H1 (cell line): ENCODE measurements at regions not wholly inside any gene's neighbourhood (a gene's known extent, or its start where the extent isn't known, plus 50 kb on each side); places are given as distances from the start of the nearest gene placed in this dataset.

Experiments used
- CHD1 ChIP-seq: IDR thresholded peaks from 2 replicates; pipeline ENCODE4 v1.6.1; 2012; ENCODE audit warnings: low read depth, low read length, improper control_type of control experiment
- EZH2 ChIP-seq: fragments of 200-600 bp; sonication (generic); IDR thresholded peaks from 2 replicates; pipeline ENCODE4 v1.7.1; 2012; ENCODE audit warnings: low read depth, mild to moderate bottlenecking, moderate library complexity, low read length, inconsistent platforms; ENCODE audit not compliant: severe bottlenecking
- TEAD4 ChIP-seq: IDR thresholded peaks from 2 replicates; pipeline ENCODE4 v1.6.1; 2012; ENCODE audit warnings: low read depth, low read length, inconsistent platforms, mixed read lengths
- TF ChIP-seq, protein P1 (sequence below): IDR thresholded peaks from 2 replicates; pipeline ENCODE4 v1.6.1; 2012; ENCODE audit warnings: low read length, inconsistent platforms

DNA sequence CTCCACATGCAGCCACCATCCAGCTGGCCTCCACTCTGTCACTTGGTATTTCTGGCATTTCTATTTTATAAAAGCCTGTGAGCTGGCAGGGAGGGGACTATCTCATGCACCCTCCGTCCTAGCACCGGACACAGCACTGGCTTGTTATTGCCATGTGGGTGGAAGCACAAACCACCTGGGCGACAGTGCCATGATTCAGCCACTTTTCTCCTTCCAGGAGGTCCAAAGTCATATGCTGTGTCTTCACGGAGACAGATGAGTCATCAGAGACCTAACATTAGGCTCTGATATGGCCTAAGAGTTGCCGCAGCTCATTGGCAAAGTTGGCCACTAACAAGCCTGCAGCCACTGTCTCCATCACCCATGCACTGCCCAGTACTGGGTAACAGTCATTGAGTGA lies 1123.0 kb downstream of the VRK1 start (continued):
- TF ChIP-seq, protein P1, sequence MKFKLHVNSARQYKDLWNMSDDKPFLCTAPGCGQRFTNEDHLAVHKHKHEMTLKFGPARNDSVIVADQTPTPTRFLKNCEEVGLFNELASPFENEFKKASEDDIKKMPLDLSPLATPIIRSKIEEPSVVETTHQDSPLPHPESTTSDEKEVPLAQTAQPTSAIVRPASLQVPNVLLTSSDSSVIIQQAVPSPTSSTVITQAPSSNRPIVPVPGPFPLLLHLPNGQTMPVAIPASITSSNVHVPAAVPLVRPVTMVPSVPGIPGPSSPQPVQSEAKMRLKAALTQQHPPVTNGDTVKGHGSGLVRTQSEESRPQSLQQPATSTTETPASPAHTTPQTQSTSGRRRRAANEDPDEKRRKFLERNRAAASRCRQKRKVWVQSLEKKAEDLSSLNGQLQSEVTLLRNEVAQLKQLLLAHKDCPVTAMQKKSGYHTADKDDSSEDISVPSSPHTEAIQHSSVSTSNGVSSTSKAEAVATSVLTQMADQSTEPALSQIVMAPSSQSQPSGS = no peak
- TF ChIP-seq TEAD4 (no peak), EZH2 (no peak), CHD1 (no peak)
